ENCODE measurements at regions not wholly inside any gene's neighbourhood (a gene's known extent, or its start where the extent isn't known, plus 50 kb on each side); places are given as distances from the start of the nearest gene placed in this dataset.
"Not testable (repeated sequence)": the region's sequence is repeated elsewhere in the genome, so short reads cannot be mapped to it uniquely, and the experiment has no call there.

GRCh38 chr21:31785237-31786163 lies 53.6 kb upstream of the SCAF4 start:
- not testable (repeated sequence) for H3K36me3 Mint-ChIP-seq, H3K4me3 Mint-ChIP-seq, H3K9me3 Mint-ChIP-seq, H3K27ac Mint-ChIP-seq, H3K4me1 Mint-ChIP-seq, H3K27me3 Mint-ChIP-seq
- CTCF ChIA-PET: interaction anchor here (0.7 to 1.4 kb wide), 4 partner anchors 11 to 816 kb away, joined by 3 to 7 read pairs (median 3); no protein-coding TSS in a partner anchor
- DNase-seq: peak; percentile 66

- Mint-ChIP-seq H3K9me3 (peaks cover 2% of the 10 kb centered on the region), H3K27ac (no peak overlapping the region), H3K4me1 (peaks cover 2% of the 10 kb centered on the region), H3K36me3 (no peaks in the 10 kb centered on the region), H3K4me3 (no peak overlapping the region), H3K27me3 (peaks cover 4% of the 10 kb centered on the region)
- CTCF ChIA-PET: interaction anchor here (1.1 to 1.3 kb wide), 2 partner anchors 197 to 477 kb away, joined by 3 read pairs; no protein-coding TSS in a partner anchor
- DNase-seq: no peak
These were observed 49.8 kb upstream of the SCAF4 start for GRCh38 chr21:31781737-31782136.

Measured in activated naive CD4-positive, alpha-beta T cell treated with anti-CD3 and anti-CD28 coated beads, Interleukin-2, amount 10 ng/mL, durations not matched to agents 7 days and 5 days (primary cell).